ENCODE measurements at regions not wholly inside any gene's neighbourhood (a gene's known extent, or its start where the extent isn't known, plus 50 kb on each side); places are given as distances from the start of the nearest gene placed in this dataset.

DNA sequence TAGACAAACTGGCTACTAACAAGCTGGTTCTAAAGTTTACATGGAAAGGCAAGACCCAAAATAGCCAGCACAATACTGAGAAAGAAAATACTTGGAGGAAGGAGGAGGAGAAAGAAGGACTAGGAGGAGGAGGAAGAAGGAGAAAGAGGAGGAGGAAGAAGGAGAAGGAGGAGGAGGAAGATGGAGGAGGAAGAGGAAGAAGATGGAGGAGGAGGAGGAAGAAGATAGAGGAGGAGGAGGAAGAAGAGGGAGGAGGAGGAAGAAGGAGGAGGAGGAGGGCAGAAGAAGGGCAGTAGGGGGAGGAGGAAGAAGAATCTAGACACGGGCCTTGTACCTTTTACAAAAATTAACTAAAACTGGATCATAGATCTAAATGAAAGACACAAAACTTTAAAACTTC, 92.6 kb downstream of the METTL4 start:
- DNase-seq, result no peak

DNA sequence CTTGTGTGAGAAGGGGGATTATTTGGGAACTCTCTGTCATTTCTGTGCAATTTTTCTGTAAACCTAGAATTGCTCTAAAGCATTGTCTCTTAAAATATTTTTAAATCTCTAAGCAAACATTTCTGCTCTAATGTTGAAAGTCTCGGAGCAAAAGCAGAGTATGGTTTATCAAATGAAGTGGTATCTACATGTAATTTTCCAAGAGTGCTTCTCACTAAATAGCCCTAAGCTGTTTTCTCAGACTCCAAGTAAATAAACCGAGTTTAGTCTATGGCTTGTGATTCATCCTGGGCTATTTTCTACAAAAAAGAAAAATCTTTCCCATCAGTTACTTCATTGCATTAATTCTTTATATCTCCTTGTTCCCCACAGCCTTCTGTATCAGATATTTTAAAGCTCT, 90.8 kb downstream of the METTL4 start:
- no peak for DNase-seq

DNA sequence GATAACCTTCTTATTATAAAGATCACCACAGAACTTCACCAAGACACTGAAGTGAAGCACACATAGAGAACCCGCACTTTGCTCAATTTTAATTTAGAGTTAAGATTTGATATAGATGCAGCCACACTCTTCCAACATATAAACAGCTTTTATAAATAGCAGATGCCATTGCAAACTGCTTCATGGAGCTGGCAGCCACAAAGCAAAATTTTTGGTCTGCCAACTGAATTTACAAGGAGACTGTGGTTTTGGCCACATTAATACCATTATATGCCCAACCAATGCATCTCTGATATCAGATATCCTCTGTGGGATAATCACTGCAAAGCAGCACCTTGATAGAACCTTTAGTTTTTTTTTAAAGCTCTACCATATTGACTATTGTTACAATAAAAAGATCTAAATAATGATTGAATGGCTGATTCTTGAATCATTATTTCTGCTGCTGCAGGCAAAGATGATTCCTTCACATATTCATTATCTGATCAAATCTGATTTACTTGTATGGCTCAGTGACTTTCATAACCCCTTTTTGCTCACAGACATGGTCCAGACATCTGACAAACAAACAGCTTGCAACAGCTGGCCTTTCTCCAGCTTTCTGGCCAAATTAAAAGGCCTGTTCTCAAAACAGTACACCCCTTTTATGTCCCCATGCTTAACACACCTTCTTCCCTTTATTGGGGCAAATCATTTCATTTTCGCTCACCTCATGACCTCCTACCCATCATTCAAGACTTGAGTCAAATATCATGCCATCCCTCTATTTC, 88.4 kb downstream of the METTL4 start:
- DNase-seq, result peak; percentile 36

DNA sequence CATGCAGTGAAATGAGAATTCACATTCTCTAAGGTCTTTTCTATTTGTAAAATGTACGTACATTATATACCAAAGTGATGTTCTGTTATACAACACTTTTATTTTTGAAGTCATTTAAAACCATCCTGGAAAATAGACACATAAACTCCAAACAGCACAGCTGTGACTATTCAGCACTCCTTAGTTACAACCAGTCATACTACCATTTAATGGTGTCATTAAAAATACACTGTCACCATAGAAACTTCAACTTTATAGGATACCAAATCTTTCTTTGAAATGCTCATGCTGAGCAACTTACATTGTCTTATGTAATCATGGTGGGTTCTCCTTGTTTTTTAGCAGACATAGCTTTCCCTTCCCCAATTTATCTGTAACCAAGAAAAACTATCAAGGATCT, 85.3 kb downstream of the METTL4 start:
- no peak for DNase-seq

DNA sequence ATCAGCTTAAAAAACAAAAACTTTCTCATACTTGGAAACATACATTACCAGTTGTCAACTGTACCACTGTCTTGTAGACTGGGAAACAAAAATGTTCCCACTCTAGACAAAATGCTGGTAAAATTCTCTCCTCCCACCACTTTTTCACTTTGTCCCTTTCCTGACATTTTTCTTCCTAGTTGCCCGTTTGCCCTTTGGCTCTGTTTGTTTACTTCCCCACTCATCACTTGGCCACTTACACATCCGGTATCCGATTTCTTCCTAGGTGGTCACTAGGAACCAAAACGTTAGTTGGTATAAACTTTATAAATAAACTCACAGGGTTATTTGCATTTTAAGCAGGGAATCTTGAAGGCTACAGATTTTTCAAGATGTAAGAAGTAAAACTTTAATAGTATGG, 84.9 kb downstream of the METTL4 start:
- no peak for DNase-seq
